Activated CD4-positive, alpha-beta memory T cell treated with anti-CD3 and anti-CD28 coated beads, Interleukin-2, amount 10 ng/mL, durations not matched to agents 7 days and 5 days (primary cell): ENCODE measurements at regions not wholly inside any gene's neighbourhood (a gene's known extent, or its start where the extent isn't known, plus 50 kb on each side); places are given as distances from the start of the nearest gene placed in this dataset.

Experiments used
- CTCF ChIA-PET: fragments of 350-600 bp; sonication (Branson Sonifier 250); formaldehyde crosslinking; loops from one replicate; lab custom pipeline; 2021; ENCODE audit warnings: antibody characterized with exemption, inconsistent platforms; lab: Charles Lee
- POLR2A ChIA-PET: fragments of 350-600 bp; sonication (Branson Sonifier 250); formaldehyde crosslinking; loops from one replicate; lab custom pipeline; 2021; ENCODE audit warnings: antibody characterized with exemption; lab: Charles Lee
- DNase-seq: peaks from one replicate; pipeline ENCODE4 v3.0.0-alpha.2; 2020
- H3K27ac Mint-ChIP-seq: one replicate; pipeline ENCODE4 v1.8.0; 2021; ENCODE audit warnings: mild to moderate bottlenecking, mixed read lengths
- H3K27me3 Mint-ChIP-seq: one replicate; pipeline ENCODE4 v1.8.0; 2021; ENCODE audit warnings: mixed read lengths
- H3K36me3 Mint-ChIP-seq: one replicate; pipeline ENCODE4 v1.8.0; 2021; ENCODE audit warnings: low read depth, mixed read lengths
- H3K4me1 Mint-ChIP-seq: one replicate; pipeline ENCODE4 v1.8.0; 2021; ENCODE audit warnings: mixed read lengths
- H3K4me3 Mint-ChIP-seq: one replicate; pipeline ENCODE4 v1.8.0; 2021; ENCODE audit warnings: mild to moderate bottlenecking, mixed read lengths
- H3K9me3 Mint-ChIP-seq: one replicate; pipeline ENCODE4 v1.8.0; 2021; ENCODE audit warnings: mixed read lengths

DNA sequence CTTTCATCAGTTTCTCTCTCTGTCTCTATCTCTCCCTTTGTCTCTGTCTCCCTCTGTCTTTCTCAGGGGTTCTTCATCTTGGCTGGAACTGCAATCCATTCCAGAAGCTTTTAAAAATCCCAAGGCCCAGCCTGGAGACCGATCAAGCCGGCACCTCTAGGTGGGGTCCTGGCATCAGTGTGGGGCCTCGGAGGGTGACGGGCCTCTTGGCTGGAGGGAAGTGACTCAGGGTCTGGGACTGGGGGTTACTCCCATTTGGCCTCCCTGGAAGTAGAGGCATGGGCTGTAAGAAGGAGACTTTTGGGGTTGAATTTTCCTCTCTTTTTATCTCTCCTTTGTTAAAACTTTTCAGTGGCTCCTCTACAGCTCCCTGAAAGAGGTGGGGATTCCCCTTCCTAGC lies 52.8 kb upstream of the OTOF start:
- POLR2A ChIA-PET: no interaction called here
- no peaks in the 10 kb centered on the region for H3K4me1 Mint-ChIP-seq
- H3K27ac Mint-ChIP-seq: no peak overlapping the region
- H3K9me3 Mint-ChIP-seq: no peaks in the 10 kb centered on the region
- H3K27me3 Mint-ChIP-seq: no peaks in the 10 kb centered on the region
- no peak for DNase-seq
- H3K36me3 Mint-ChIP-seq: no peaks in the 10 kb centered on the region
- CTCF ChIA-PET: interaction anchor here (0.7 kb wide), 1 partner anchor 13 kb away, joined by 3 read pairs; no protein-coding TSS in a partner anchor
- H3K4me3 Mint-ChIP-seq: no peak overlapping the region

GRCh38 chr2:26530240-26530540 lies 52.3 kb upstream of the OTOF start:
- H3K27me3 Mint-ChIP-seq: no peaks in the 10 kb centered on the region
- POLR2A ChIA-PET: no interaction called here
- no peaks in the 10 kb centered on the region for H3K36me3 Mint-ChIP-seq
- no peak for DNase-seq
- H3K4me3 Mint-ChIP-seq: no peak overlapping the region
- no peaks in the 10 kb centered on the region for H3K4me1 Mint-ChIP-seq
- CTCF ChIA-PET: no interaction called here
- no peaks in the 10 kb centered on the region for H3K9me3 Mint-ChIP-seq
- H3K27ac Mint-ChIP-seq: no peak overlapping the region

GRCh38 chr2:26529406-26530239 lies 51.7 kb upstream of the OTOF start:
- Mint-ChIP-seq H3K27me3 (no peaks in the 10 kb centered on the region), H3K27ac (no peak overlapping the region), H3K36me3 (no peaks in the 10 kb centered on the region)

DNA sequence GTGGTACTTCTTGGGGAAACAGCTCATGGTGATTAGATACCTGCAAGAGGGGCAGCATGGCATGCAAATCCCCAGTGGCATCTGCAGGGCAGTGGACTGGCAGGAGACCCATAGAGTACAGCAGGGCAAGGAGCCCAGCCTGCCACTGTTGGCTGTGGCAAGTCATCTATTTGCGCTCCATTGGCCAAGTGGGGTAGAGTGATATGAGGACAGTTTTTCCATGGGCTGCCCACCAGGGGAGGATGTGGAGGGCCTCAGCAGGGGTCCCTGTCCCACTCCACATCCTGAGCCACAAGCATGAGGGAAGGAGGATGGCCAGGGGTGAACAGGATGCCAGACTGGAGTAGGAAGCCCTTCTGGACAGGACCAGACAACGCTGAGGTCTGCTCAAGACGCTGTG lies 50.9 kb upstream of the OTOF start:
- CTCF ChIA-PET: no interaction called here
- no peak for DNase-seq
- H3K4me1 Mint-ChIP-seq: no peaks in the 10 kb centered on the region

More at GRCh38 chr2:26529406-26530239, 51.7 kb upstream of the OTOF start:
- no peaks in the 10 kb centered on the region for H3K9me3 Mint-ChIP-seq
- no peak overlapping the region for H3K4me3 Mint-ChIP-seq
- ChIA-PET CTCF (no interaction called here), POLR2A (no interaction called here)
- no peak for DNase-seq
- H3K4me1 Mint-ChIP-seq: no peaks in the 10 kb centered on the region

GRCh38 chr2:26527726-26528585 lies 50.0 kb upstream of the OTOF start:
- no peaks in the 10 kb centered on the region for H3K4me1 Mint-ChIP-seq
- H3K36me3 Mint-ChIP-seq: no peaks in the 10 kb centered on the region
- POLR2A ChIA-PET: no interaction called here
- H3K9me3 Mint-ChIP-seq: no peaks in the 10 kb centered on the region
- H3K27ac Mint-ChIP-seq: no peak overlapping the region
- H3K4me3 Mint-ChIP-seq: no peak overlapping the region
- CTCF ChIA-PET: no interaction called here
- no peaks in the 10 kb centered on the region for H3K27me3 Mint-ChIP-seq
- DNase-seq: no peak

More for the DNA sequence above, 50.9 kb upstream of the OTOF start:
- Mint-ChIP-seq H3K27ac (no peak overlapping the region), H3K9me3 (no peaks in the 10 kb centered on the region), H3K27me3 (no peaks in the 10 kb centered on the region), H3K4me3 (no peak overlapping the region), H3K36me3 (no peaks in the 10 kb centered on the region)
- POLR2A ChIA-PET: no interaction called here
